ENCODE measurements at regions not wholly inside any gene's neighbourhood (a gene's known extent, or its start where the extent isn't known, plus 50 kb on each side); places are given as distances from the start of the nearest gene placed in this dataset.
A peak's percentile ranks its signal among the peaks of the same experiment; 100 is the strongest.

- BruUV-seq (replicated peaks), result no TSS peak
- H3K4me3 Mint-ChIP-seq (ENCODE audit: unreplicated experiment), result no peak overlapping the region
- Histone ChIP-seq H3K4me3 (ENCODE audit: low read depth, low read length) (no peak overlapping the region), H3K9me3 (no peaks in the 10 kb centered on the region), H3K27me3 (replicated peaks; ENCODE audit: control insufficient read depth, insufficient read depth, low read length) (no peaks in the 10 kb centered on the region), H3K4me1 (no peaks in the 10 kb centered on the region), H3K36me3 (ENCODE audit: control insufficient read depth, insufficient read depth, low read length) (no peaks in the 10 kb centered on the region)
- intact Hi-C loops (cut with micrococcal nuclease; ENCODE audit: unreplicated experiment), result loop anchor here (2.0 kb wide), 1 partner anchor 236 kb away; no protein-coding TSS in a partner anchor
- POLR2A ChIA-PET, result no interaction called here
- no peak for TF ChIP-seq CTCF (IDR thresholded peaks at IDR 0.05; ENCODE audit: insufficient read depth in 1 of 2, low read depth in 1 of 2, low read length in 1 of 2, severe bottlenecking in 1 of 2, unreplicated experiment in 1 of 2)
- CTCF ChIA-PET, result interaction anchor here (0.8 to 1.5 kb wide), 2 partner anchors 32 to 463 kb away, joined by 3 read pairs; no protein-coding TSS in a partner anchor
- H3K27me3 Mint-ChIP-seq (ENCODE audit: insufficient read depth, unreplicated experiment), result peaks cover 7% of the 10 kb centered on the region
- H3K36me3 Mint-ChIP-seq (ENCODE audit: insufficient read depth, unreplicated experiment), result no peaks in the 10 kb centered on the region
- no peaks in the 10 kb centered on the region for H3K4me1 Mint-ChIP-seq (ENCODE audit: low read depth, unreplicated experiment)
- H3K9me3 Mint-ChIP-seq (ENCODE audit: unreplicated experiment), result no peaks in the 10 kb centered on the region
- no peak for DNase-seq
- H3K27ac Mint-ChIP-seq (ENCODE audit: unreplicated experiment), result no peak overlapping the region
These were observed 63.3 kb downstream of the CARTPT start for GRCh38 chr5:71782393-71782770.

GRCh38 chr5:71782771-71783770 is 64.0 kb downstream of the CARTPT start:
- BruUV-seq (replicated peaks), result no TSS peak
- Mint-ChIP-seq H3K4me3 (ENCODE audit: unreplicated experiment) (no peak overlapping the region), H3K27me3 (ENCODE audit: insufficient read depth, unreplicated experiment) (peaks cover 7% of the 10 kb centered on the region), H3K27ac (ENCODE audit: unreplicated experiment) (no peak overlapping the region), H3K4me1 (ENCODE audit: low read depth, unreplicated experiment) (no peaks in the 10 kb centered on the region), H3K36me3 (ENCODE audit: insufficient read depth, unreplicated experiment) (no peaks in the 10 kb centered on the region), H3K9me3 (ENCODE audit: unreplicated experiment) (no peaks in the 10 kb centered on the region)
- POLR2A ChIA-PET, result no interaction called here
- DNase-seq, result peak; percentile 61 to 68
- no peaks in the 10 kb centered on the region for H3K36me3 ChIP-seq (ENCODE audit: control insufficient read depth, insufficient read depth, low read length)
- no peaks in the 10 kb centered on the region for H3K9me3 ChIP-seq
- H3K4me3 ChIP-seq (ENCODE audit: low read depth, low read length), result no peak overlapping the region
- CTCF ChIA-PET, result interaction anchor here (0.8 to 1.5 kb wide), 2 partner anchors 33 to 462 kb away, joined by 3 read pairs; no protein-coding TSS in a partner anchor
- TF ChIP-seq CTCF (IDR thresholded peaks at IDR 0.05; ENCODE audit: insufficient read depth in 1 of 2, low read depth in 1 of 2, low read length in 1 of 2, severe bottlenecking in 1 of 2, unreplicated experiment in 1 of 2), result peak; percentile 69 to 77
- no peaks in the 10 kb centered on the region for H3K27me3 ChIP-seq (replicated peaks; ENCODE audit: control insufficient read depth, insufficient read depth, low read length)
- intact Hi-C loops (cut with micrococcal nuclease; ENCODE audit: unreplicated experiment), result loop anchor here (2.0 kb wide), 1 partner anchor 236 kb away; no protein-coding TSS in a partner anchor
- no peaks in the 10 kb centered on the region for H3K4me1 ChIP-seq

GRCh38 chr5:71783891-71784290 is 64.8 kb downstream of the CARTPT start:
- Mint-ChIP-seq H3K9me3 (ENCODE audit: unreplicated experiment) (peaks cover 7% of the 10 kb centered on the region), H3K4me3 (ENCODE audit: unreplicated experiment) (no peak overlapping the region), H3K36me3 (ENCODE audit: insufficient read depth, unreplicated experiment) (no peaks in the 10 kb centered on the region), H3K27ac (ENCODE audit: unreplicated experiment) (no peak overlapping the region), H3K27me3 (ENCODE audit: insufficient read depth, unreplicated experiment) (peaks cover 10% of the 10 kb centered on the region), H3K4me1 (ENCODE audit: low read depth, unreplicated experiment) (no peaks in the 10 kb centered on the region)
- no peak for DNase-seq
- Histone ChIP-seq H3K9me3 (no peaks in the 10 kb centered on the region), H3K36me3 (ENCODE audit: control insufficient read depth, insufficient read depth, low read length) (no peaks in the 10 kb centered on the region), H3K27me3 (replicated peaks; ENCODE audit: control insufficient read depth, insufficient read depth, low read length) (no peaks in the 10 kb centered on the region), H3K4me1 (no peaks in the 10 kb centered on the region), H3K4me3 (ENCODE audit: low read depth, low read length) (no peak overlapping the region)
- TF ChIP-seq CTCF (IDR thresholded peaks at IDR 0.05; ENCODE audit: insufficient read depth in 1 of 2, low read depth in 1 of 2, low read length in 1 of 2, severe bottlenecking in 1 of 2, unreplicated experiment in 1 of 2), result no peak
- no TSS peak for BruUV-seq (replicated peaks)
- CTCF ChIA-PET, result interaction anchor here (1.5 kb wide), 1 partner anchor 461 kb away, joined by 3 read pairs; no protein-coding TSS in a partner anchor
- POLR2A ChIA-PET, result no interaction called here
- intact Hi-C loops (cut with micrococcal nuclease; ENCODE audit: unreplicated experiment), result loop anchor here (2.0 kb wide), 1 partner anchor 235 kb away; no protein-coding TSS in a partner anchor
